Panc1 (cell line): ENCODE measurements at regions not wholly inside any gene's neighbourhood (a gene's known extent, or its start where the extent isn't known, plus 50 kb on each side); places are given as distances from the start of the nearest gene placed in this dataset.

Source experiments
- ATAC-seq: fragments of 200-7000 bp; cut with Tn5 transposase; 2 replicates; pipeline ENCODE4 v1.9.1; 2020; ENCODE audit warnings: mild to moderate bottlenecking, moderate library complexity
- BruUV-seq: library from RNA; stranded (reverse); fragments of 400-500 nt; replicated peaks from 2 replicates; lab custom pipeline; 2021; lab: Mats Ljungman, UMichigan
- CTCF ChIA-PET: fragments of 300-600 bp; sonication (Branson Sonifier 250); formaldehyde crosslinking; loops from one replicate; lab custom pipeline; 2022; ENCODE audit warnings: antibody characterized with exemption; lab: Charles Lee
- POLR2A ChIA-PET: fragments of 300-600 bp; sonication (Branson Sonifier 250); formaldehyde crosslinking; loops from one replicate; lab custom pipeline; 2022; ENCODE audit warnings: antibody characterized with exemption; lab: Charles Lee
- DNase-seq: peaks from one replicate; pipeline ENCODE4 v3.0.0-alpha.2; 2010; ENCODE audit warnings: low read depth, low spot score
- H3K27ac ChIP-seq: 2 replicates; pipeline ENCODE4 v1.5.1; 2011; ENCODE audit warnings: mild to moderate bottlenecking, low read length, inconsistent platforms
- H3K27me3 ChIP-seq: fragments of 200-500 bp; sonication (Bioruptor generic); 2 replicates; pipeline ENCODE4 v1.6.0; 2014; ENCODE audit warnings: low read length, inconsistent platforms; ENCODE audit not compliant: control insufficient read depth, insufficient read depth
- H3K36me3 ChIP-seq: fragments of 200-500 bp; sonication (Bioruptor generic); 2 replicates; pipeline ENCODE4 v1.5.1; 2014; ENCODE audit warnings: inconsistent platforms, mild to moderate bottlenecking, low read length, moderate library complexity; ENCODE audit not compliant: control insufficient read depth, insufficient read depth
- H3K4me1 ChIP-seq: 2 replicates; pipeline ENCODE4 v1.5.1; 2011; ENCODE audit warnings: inconsistent platforms, mild to moderate bottlenecking, low read length, moderate library complexity; ENCODE audit not compliant: control insufficient read depth, insufficient read depth
- H3K4me3 ChIP-seq, 2 experiments: 2 replicates each; pipeline ENCODE4 v1.5.1; 2011 to 2012; ENCODE audit warnings: low read depth in 2 of 2, low read length in 2 of 2, mild to moderate bottlenecking in 2 of 2, inconsistent platforms in 1 of 2, moderate library complexity in 1 of 2
- H3K9me3 ChIP-seq: fragments of 200-500 bp; sonication (Bioruptor generic); 2 replicates; pipeline ENCODE4 v1.5.1; 2014; ENCODE audit warnings: low read depth, mild to moderate bottlenecking, inconsistent platforms, low read length, moderate library complexity; ENCODE audit not compliant: control insufficient read depth, insufficient read depth
- POLR2AphosphoS5 ChIP-seq: IDR thresholded peaks from 2 replicates; pipeline ENCODE4 v1.6.1; 2012; ENCODE audit warnings: mild to moderate bottlenecking, low read depth, low read length, moderate library complexity
- SIN3A ChIP-seq: IDR thresholded peaks from 2 replicates; pipeline ENCODE4 v1.6.1; 2012; ENCODE audit warnings: low read depth, mild to moderate bottlenecking, low read length, moderate library complexity, borderline replicate concordance; ENCODE audit not compliant: insufficient read depth
- TCF7L2 ChIP-seq: IDR thresholded peaks from 2 replicates; pipeline ENCODE4 v1.6.1; 2011; ENCODE audit warnings: mild to moderate bottlenecking, low read depth, low read length, inconsistent platforms
- in situ Hi-C: cut with HindIII; loops from 2 replicates; pipeline ENCODE4 v1.10.0; 2016; ENCODE audit warnings: low sequenced_read_pairs, low pct_unique_long_range_greater_than_20kb
- intact Hi-C: fragments of 100-400 bp; cut with micrococcal nuclease; formaldehyde crosslinking; loops from one replicate; pipeline ENCODE4 v1.10.0; 2022; ENCODE audit not compliant: unreplicated experiment
- TF ChIP-seq, protein P1 (sequence below): fragments of 450-650 bp; IDR thresholded peaks from 2 replicates; pipeline ENCODE4 v1.5.1; 2017; ENCODE audit warnings: mild to moderate bottlenecking
- TF ChIP-seq, protein P2 (sequence below), 2 experiments: IDR thresholded peaks; 2 replicates each; pipeline ENCODE4 v1.6.1; 2011 to 2012; ENCODE audit warnings: low read depth in 2 of 2, control low read depth in 1 of 2, low read length in 1 of 2, mild to moderate bottlenecking in 1 of 2, moderate library complexity in 1 of 2; ENCODE audit not compliant: insufficient read depth in 1 of 2

DNA sequence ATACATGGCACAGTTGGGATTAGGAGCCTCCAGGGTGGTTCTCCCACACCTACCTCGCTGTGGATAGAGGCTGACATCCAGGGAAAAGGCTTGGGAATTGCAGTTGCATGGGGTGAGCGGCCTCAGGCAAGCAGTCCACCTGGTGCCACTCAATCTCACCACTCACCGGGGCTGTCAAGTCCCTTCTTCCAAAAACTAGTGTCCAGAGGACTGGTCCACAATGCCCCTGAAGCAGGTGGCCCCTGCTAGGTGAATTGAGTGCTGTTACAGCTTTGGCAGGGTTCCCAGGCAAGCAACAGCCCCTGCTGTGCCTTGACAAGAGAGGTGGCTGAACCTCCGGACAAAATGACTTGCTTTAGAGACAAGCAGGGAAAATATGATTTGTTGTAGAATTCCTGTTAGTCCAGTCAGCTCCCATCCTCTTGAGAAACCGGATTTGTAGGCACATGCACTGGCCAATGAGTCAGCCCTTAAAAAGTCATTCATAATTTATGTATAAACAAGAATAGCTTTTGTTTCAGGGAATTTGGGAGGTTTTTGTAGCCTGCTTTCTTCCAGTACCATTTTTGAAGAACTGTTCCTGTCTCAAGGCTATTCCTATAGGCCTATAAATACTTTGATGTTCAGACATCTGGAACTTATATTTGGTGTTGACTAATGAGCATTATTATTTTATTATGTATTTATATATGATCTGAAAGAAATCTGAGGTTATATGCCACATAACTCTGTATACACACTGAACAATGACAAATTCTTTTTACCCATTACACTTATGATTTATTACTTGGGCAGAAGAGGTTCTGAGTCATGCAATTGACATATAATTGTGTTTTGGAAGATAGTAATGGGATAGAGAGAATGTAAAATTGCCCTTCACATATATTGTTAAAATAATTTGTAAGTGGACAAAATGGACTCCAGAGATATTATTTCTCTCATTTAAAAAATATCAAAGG is 411.1 kb downstream of the ACTL7B start:
- no peaks in the 10 kb centered on the region for H3K4me1 ChIP-seq
- TF ChIP-seq SIN3A (no peak), POLR2AphosphoS5 (no peak), TCF7L2 (no peak)
- TF ChIP-seq, protein P1, sequence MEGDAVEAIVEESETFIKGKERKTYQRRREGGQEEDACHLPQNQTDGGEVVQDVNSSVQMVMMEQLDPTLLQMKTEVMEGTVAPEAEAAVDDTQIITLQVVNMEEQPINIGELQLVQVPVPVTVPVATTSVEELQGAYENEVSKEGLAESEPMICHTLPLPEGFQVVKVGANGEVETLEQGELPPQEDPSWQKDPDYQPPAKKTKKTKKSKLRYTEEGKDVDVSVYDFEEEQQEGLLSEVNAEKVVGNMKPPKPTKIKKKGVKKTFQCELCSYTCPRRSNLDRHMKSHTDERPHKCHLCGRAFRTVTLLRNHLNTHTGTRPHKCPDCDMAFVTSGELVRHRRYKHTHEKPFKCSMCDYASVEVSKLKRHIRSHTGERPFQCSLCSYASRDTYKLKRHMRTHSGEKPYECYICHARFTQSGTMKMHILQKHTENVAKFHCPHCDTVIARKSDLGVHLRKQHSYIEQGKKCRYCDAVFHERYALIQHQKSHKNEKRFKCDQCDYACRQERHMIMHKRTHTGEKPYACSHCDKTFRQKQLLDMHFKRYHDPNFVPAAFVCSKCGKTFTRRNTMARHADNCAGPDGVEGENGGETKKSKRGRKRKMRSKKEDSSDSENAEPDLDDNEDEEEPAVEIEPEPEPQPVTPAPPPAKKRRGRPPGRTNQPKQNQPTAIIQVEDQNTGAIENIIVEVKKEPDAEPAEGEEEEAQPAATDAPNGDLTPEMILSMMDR = no peak
- TF ChIP-seq, protein P2, sequence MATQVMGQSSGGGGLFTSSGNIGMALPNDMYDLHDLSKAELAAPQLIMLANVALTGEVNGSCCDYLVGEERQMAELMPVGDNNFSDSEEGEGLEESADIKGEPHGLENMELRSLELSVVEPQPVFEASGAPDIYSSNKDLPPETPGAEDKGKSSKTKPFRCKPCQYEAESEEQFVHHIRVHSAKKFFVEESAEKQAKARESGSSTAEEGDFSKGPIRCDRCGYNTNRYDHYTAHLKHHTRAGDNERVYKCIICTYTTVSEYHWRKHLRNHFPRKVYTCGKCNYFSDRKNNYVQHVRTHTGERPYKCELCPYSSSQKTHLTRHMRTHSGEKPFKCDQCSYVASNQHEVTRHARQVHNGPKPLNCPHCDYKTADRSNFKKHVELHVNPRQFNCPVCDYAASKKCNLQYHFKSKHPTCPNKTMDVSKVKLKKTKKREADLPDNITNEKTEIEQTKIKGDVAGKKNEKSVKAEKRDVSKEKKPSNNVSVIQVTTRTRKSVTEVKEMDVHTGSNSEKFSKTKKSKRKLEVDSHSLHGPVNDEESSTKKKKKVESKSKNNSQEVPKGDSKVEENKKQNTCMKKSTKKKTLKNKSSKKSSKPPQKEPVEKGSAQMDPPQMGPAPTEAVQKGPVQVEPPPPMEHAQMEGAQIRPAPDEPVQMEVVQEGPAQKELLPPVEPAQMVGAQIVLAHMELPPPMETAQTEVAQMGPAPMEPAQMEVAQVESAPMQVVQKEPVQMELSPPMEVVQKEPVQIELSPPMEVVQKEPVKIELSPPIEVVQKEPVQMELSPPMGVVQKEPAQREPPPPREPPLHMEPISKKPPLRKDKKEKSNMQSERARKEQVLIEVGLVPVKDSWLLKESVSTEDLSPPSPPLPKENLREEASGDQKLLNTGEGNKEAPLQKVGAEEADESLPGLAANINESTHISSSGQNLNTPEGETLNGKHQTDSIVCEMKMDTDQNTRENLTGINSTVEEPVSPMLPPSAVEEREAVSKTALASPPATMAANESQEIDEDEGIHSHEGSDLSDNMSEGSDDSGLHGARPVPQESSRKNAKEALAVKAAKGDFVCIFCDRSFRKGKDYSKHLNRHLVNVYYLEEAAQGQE (IDR thresholded peaks at IDR 0.05; ENCODE audit: insufficient read depth in 1 of 2, low read depth in 2 of 2, low read length in 1 of 2) = no peak
- in situ Hi-C loops = no loop called here
- H3K4me3 ChIP-seq = no peak overlapping the region
- intact Hi-C loops = no loop called here
- ATAC-seq = no peak
- H3K36me3 ChIP-seq = no peaks in the 10 kb centered on the region
- H3K9me3 ChIP-seq = no peaks in the 10 kb centered on the region
- BruUV-seq = no TSS peak
- no peak overlapping the region for H3K27ac ChIP-seq
- ChIA-PET CTCF (no interaction called here), POLR2A (no interaction called here)
- no peaks in the 10 kb centered on the region for H3K27me3 ChIP-seq
- DNase-seq = no peak

DNA sequence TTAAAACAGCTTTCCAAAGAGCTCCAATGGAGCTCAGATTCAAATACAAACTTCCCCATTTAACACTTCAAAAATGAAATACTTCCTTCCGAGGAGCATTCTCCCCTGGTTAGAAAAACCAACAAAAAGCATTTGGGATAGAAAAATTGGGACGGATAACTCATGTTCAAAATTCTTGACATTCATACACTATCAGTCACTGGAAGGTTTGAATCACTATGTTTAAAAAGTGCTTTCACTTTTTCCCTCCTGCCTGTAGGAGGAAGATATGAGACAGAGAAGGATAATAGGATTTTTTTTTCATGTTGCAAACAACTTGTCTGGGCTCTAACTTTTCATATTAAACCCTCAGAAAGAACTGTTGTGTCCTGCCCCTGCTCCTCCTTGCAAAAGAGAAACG is 412.0 kb downstream of the ACTL7B start:
- Histone ChIP-seq H3K4me1 (no peaks in the 10 kb centered on the region), H3K36me3 (no peaks in the 10 kb centered on the region), H3K9me3 (no peaks in the 10 kb centered on the region), H3K27ac (no peak overlapping the region), H3K27me3 (no peaks in the 10 kb centered on the region), H3K4me3 (no peak overlapping the region)
- CTCF ChIA-PET = no interaction called here
- DNase-seq (no peak), ATAC-seq (no peak)
- intact Hi-C loops = no loop called here
- POLR2A ChIA-PET = no interaction called here
- in situ Hi-C loops = no loop called here
- TF ChIP-seq, protein P1 = no peak
- TF ChIP-seq SIN3A = no peak
- no peak for TF ChIP-seq TCF7L2
- TF ChIP-seq, protein P2 (IDR thresholded peaks at IDR 0.05; ENCODE audit: insufficient read depth in 1 of 2, low read depth in 2 of 2, low read length in 1 of 2) = no peak
- BruUV-seq = no TSS peak
